ENCODE measurements at regions not wholly inside any gene's neighbourhood (a gene's known extent, or its start where the extent isn't known, plus 50 kb on each side); places are given as distances from the start of the nearest gene placed in this dataset.

- TF ChIP-seq POLR2A (IDR thresholded peaks at IDR 0.05) (no peak), CTCF (IDR thresholded peaks at IDR 0.05) (no peak)
These were observed 1413.6 kb upstream of the ACO1 start for GRCh38 chr9:30970812-30971211.

Measured in testis (tissue), 2 donors.